HFF-Myc (cell line): ENCODE measurements at regions not wholly inside any gene's neighbourhood (a gene's known extent, or its start where the extent isn't known, plus 50 kb on each side); places are given as distances from the start of the nearest gene placed in this dataset.

Experiments used
- DNase-seq: peaks from one replicate; pipeline ENCODE4 v3.0.0-alpha.2; 2011; ENCODE audit warnings: low read depth; ENCODE audit errors: extremely low read depth
- H3K4me3 ChIP-seq: replicated peaks from 2 replicates; pipeline ENCODE4 v1.5.1; 2011; ENCODE audit warnings: low read depth, mild to moderate bottlenecking, control low read depth, low read length
- TF ChIP-seq, protein P1 (sequence below): IDR thresholded peaks from 2 replicates; pipeline ENCODE4 v1.5.1; 2012; ENCODE audit warnings: mild to moderate bottlenecking, low read depth, low read length, control low read depth; ENCODE audit errors: missing control alignments

DNA sequence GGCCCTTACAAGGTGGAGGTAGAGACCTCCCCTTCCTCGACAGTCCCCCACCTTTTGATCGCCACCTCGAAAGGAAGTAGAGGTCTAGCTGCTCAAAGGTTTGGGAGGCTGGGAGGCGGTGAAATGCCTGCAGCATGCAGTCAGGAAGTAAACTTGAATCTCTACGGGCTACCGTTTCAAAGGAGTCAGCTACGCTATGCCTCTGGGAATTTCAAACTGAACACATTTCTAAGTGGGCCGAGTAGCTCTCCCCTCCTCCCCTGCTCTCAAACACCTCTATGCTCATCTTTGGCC, 68.0 kb downstream of the CXCL12 start:
- no peak for DNase-seq
- TF ChIP-seq, protein P1, sequence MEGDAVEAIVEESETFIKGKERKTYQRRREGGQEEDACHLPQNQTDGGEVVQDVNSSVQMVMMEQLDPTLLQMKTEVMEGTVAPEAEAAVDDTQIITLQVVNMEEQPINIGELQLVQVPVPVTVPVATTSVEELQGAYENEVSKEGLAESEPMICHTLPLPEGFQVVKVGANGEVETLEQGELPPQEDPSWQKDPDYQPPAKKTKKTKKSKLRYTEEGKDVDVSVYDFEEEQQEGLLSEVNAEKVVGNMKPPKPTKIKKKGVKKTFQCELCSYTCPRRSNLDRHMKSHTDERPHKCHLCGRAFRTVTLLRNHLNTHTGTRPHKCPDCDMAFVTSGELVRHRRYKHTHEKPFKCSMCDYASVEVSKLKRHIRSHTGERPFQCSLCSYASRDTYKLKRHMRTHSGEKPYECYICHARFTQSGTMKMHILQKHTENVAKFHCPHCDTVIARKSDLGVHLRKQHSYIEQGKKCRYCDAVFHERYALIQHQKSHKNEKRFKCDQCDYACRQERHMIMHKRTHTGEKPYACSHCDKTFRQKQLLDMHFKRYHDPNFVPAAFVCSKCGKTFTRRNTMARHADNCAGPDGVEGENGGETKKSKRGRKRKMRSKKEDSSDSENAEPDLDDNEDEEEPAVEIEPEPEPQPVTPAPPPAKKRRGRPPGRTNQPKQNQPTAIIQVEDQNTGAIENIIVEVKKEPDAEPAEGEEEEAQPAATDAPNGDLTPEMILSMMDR, result no peak
- H3K4me3 ChIP-seq, result no peak overlapping the region

DNA sequence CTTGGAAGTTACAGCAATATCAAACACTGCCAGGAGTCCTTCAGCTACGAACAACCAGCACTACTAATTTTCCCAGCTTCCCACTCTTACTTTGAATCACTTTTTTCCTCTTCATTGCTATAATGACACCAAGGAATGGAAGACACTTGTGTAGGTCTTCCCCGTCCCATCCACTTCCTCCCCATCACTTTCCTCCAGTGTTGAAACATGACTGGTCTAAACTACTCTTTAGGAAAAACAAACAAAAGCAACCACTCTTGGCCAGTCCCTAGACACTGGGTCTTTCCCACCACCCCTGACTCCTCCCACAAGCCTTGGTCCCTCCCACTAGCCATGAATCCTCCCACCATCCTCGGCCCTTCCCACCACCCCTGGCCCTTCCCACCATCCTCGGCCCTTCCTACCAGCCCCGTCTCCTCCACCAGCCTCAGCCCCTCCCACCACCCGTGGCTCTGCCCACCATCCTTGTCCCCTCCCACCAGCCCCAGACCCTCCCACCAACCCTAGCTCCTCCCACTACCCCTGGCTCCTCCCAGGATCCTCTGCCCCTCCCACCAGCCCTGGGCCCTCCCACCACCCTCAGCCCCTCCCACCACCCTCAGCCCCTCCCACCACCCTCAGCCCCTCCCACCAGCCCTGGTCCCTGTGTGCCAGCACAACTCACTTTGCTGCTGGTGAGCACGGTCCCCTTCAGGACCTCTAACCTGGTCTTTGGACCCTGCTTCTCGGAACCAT, 68.5 kb downstream of the CXCL12 start:
- DNase-seq, result no peak
- TF ChIP-seq, protein P1, result no peak
- H3K4me3 ChIP-seq, result no peak overlapping the region

DNA sequence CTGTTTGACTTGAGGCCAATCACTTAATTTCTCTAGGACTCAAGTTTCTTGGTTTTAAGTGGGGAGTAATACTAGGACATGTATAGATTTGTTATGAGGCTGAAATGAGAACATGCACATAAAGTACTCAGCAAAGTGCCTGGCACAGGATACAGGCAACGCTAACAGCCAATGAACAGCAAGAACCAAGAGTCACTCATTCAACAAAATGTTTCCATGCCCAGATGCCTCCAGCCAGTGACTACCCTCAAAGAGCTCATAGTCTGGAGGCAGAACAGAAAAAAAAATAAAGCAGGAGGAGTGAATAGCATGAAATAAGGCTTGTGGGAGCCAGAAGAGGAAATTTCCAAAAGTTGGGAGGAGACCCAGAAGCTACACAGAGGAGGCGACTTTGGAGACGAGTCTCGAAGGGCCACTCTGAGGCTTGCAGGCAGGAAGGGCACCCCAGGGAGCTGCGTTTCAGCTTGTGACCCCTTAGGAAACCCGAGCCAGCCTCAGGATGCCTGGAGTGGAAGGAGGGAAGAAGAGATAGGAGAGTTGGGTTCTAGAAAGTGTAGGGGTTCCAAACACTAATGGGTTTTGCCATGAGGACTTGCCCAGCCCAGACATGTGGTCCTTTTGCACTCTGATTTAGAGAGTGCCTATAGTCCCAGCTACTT, 70.0 kb downstream of the CXCL12 start:
- no peak for DNase-seq
- no peak overlapping the region for H3K4me3 ChIP-seq
- TF ChIP-seq, protein P1, result no peak

DNA sequence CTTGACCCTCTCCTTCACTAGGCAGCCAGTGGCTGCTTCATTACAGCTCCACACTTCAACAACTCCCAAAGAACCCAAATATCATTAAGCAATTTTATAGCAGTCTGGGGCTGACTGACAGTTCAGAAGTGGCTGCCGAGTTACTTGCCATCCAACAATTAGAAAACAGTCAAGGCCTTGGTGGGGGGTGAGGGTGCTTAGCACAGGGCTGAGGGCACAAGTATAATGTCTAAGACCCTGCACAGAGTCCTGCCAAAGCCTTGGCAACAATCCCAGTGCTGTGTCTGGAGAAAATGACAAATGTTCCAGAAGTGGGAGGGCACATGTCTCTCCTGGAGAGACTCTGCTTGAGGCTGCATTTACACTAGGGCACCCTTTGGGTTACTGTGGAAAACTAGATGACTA, 71.1 kb downstream of the CXCL12 start:
- no peak overlapping the region for H3K4me3 ChIP-seq
- TF ChIP-seq, protein P1, result no peak
- no peak for DNase-seq

DNA sequence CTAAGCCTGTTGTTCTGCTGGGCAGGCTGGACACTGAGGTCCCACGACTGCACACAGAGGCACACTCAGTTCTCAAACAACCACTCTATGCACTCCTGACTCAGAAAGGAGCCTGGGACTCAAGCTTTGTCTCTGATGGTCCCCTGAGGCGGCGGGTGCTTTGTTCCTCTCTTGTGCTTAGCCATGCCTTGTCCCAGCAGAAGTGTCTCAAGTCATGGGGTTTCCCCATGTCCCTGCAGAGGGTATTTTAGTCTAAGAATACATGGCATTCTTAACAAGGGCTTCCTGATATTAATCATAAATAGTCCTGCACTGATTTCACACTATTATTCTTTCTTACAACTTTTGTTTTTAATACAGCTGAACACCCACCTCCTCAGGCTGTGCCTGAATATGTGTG, 72.5 kb downstream of the CXCL12 start:
- TF ChIP-seq, protein P1, result no peak
- H3K4me3 ChIP-seq, result no peak overlapping the region
- no peak for DNase-seq

DNA sequence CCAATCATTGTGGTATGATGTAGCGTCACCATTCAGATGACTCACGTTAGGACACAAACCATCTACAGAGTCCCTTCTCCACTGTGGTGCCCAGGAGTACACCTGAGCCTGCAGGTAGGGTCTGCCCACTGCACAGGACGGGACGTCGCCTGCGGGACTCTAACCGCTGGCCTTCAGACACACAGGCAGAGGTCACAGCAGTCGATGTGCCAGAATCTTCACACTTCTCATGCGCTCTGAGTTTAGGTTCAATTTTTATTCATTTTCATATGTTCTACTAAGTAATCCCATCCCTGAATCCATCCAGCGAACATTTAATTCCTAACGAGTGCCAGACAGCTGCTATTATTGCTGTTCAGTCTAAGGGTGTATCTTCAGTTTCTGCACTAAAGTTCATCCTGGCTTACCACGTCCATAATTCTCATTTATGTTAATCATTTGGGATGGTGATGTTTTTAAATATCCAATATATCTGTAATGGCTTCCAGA, 73.3 kb downstream of the CXCL12 start:
- DNase-seq, result no peak
- TF ChIP-seq, protein P1, result no peak
- H3K4me3 ChIP-seq, result no peak overlapping the region
